WTC11 (cell line): ENCODE measurements at regions not wholly inside any gene's neighbourhood (a gene's known extent, or its start where the extent isn't known, plus 50 kb on each side); places are given as distances from the start of the nearest gene placed in this dataset.
A peak's percentile ranks its signal among the peaks of the same experiment; 100 is the strongest.

Experiments used
- ATAC-seq: fragments of 200-7000 bp; cut with Tn5 transposase; 2 replicates; pipeline ENCODE4 v1.10.0; 2021; ENCODE audit warnings: mild to moderate bottlenecking, moderate library complexity
- CTCF ChIA-PET: fragments of 300-600 bp; sonication (Branson Sonifier 250); formaldehyde crosslinking; loops from one replicate; lab custom pipeline; 2021; ENCODE audit warnings: antibody characterized with exemption; lab: Charles Lee
- POLR2A ChIA-PET: fragments of 350-600 bp; sonication (Branson Sonifier 250); formaldehyde crosslinking; loops from one replicate; lab custom pipeline; 2021; ENCODE audit warnings: antibody characterized with exemption; lab: Charles Lee
- DNase-seq: peaks from one replicate; pipeline ENCODE4 v3.0.0; 2021; ENCODE audit warnings: low spot score
- H3K27ac Mint-ChIP-seq: 2 replicates; pipeline ENCODE4 v1.8.0; 2021; ENCODE audit warnings: mixed read lengths
- H3K27me3 Mint-ChIP-seq: 2 replicates; pipeline ENCODE4 v1.8.0; 2021; ENCODE audit warnings: low read depth, mild to moderate bottlenecking, moderate library complexity, mixed read lengths
- H3K36me3 Mint-ChIP-seq: 2 replicates; pipeline ENCODE4 v1.8.0; 2021; ENCODE audit warnings: mixed read lengths
- H3K4me1 Mint-ChIP-seq: 2 replicates; pipeline ENCODE4 v1.8.0; 2022; ENCODE audit warnings: mixed read lengths
- H3K4me3 Mint-ChIP-seq: 2 replicates; pipeline ENCODE4 v1.8.0; 2021; ENCODE audit warnings: mild to moderate bottlenecking, moderate library complexity, mixed read lengths
- H3K9me3 Mint-ChIP-seq: 2 replicates; pipeline ENCODE4 v1.8.0; 2021; ENCODE audit warnings: mixed read lengths
- ARID4B ChIP-seq: sonication (generic); formaldehyde crosslinking; IDR thresholded peaks from 2 replicates; pipeline ENCODE4 v1.8.0; 2023; ENCODE audit warnings: missing genetic modification reagents, mild to moderate bottlenecking, borderline replicate concordance
- ATF1 ChIP-seq: sonication (generic); formaldehyde crosslinking; IDR thresholded peaks from 2 replicates; pipeline ENCODE4 v1.8.1; 2023; ENCODE audit warnings: mild to moderate bottlenecking, moderate library complexity, missing genetic modification reagents
- CBFB ChIP-seq: sonication (generic); formaldehyde crosslinking; IDR thresholded peaks from 2 replicates; pipeline ENCODE4 v1.8.1; 2022; ENCODE audit warnings: mild to moderate bottlenecking, low read depth, missing genetic modification reagents
- CTCF ChIP-seq: fragments of 200-600 bp; IDR thresholded peaks from 2 replicates; pipeline ENCODE4 v1.8.0; 2022; ENCODE audit warnings: antibody characterized with exemption
- E2F5 ChIP-seq: sonication (generic); formaldehyde crosslinking; IDR thresholded peaks from 2 replicates; pipeline ENCODE4 v1.8.1; 2022; ENCODE audit warnings: mild to moderate bottlenecking, moderate library complexity, missing genetic modification reagents
- EMX1 ChIP-seq: fragments of 250-450 bp; sonication (Bioruptor Pico); IDR thresholded peaks from 2 replicates; pipeline ENCODE4 v1.8.0; 2021; ENCODE audit warnings: mild to moderate bottlenecking
- ESRRA ChIP-seq: sonication (generic); formaldehyde crosslinking; IDR thresholded peaks from 2 replicates; pipeline ENCODE4 v1.8.1; 2022; ENCODE audit warnings: mild to moderate bottlenecking, missing genetic modification reagents, borderline replicate concordance
- GABPB1 ChIP-seq: sonication (generic); formaldehyde crosslinking; IDR thresholded peaks from 2 replicates; pipeline ENCODE4 v1.8.1; 2023; ENCODE audit warnings: mild to moderate bottlenecking, missing genetic modification reagents
- GTF2I ChIP-seq: fragments of 250-450 bp; sonication (Bioruptor Pico); conservative IDR thresholded peaks from 2 replicates; pipeline ENCODE4 v1.4.0; 2021; ENCODE audit warnings: mild to moderate bottlenecking
- IRF2 ChIP-seq: sonication (generic); formaldehyde crosslinking; IDR thresholded peaks from 2 replicates; pipeline ENCODE4 v1.8.0; 2022; ENCODE audit warnings: low read depth, missing genetic modification reagents, borderline replicate concordance
- KAT7 ChIP-seq: sonication (generic); formaldehyde crosslinking; IDR thresholded peaks from 2 replicates; pipeline ENCODE4 v1.8.1; 2023; ENCODE audit warnings: missing genetic modification reagents, mild to moderate bottlenecking, borderline replicate concordance
- MLX ChIP-seq: sonication (generic); formaldehyde crosslinking; IDR thresholded peaks from 2 replicates; pipeline ENCODE4 v1.8.1; 2023; ENCODE audit warnings: mild to moderate bottlenecking, missing genetic modification reagents, moderate library complexity
- MYBL2 ChIP-seq: sonication (generic); formaldehyde crosslinking; IDR thresholded peaks from 2 replicates; pipeline ENCODE4 v1.8.1; 2023; ENCODE audit warnings: mild to moderate bottlenecking, moderate library complexity, missing genetic modification reagents
- NFE2L1 ChIP-seq: sonication (generic); formaldehyde crosslinking; IDR thresholded peaks from 2 replicates; pipeline ENCODE4 v1.8.1; 2023; ENCODE audit warnings: missing genetic modification reagents
- NFYB ChIP-seq: sonication (generic); formaldehyde crosslinking; conservative IDR thresholded peaks from 2 replicates; pipeline ENCODE4 v1.8.0; 2022; ENCODE audit warnings: low read depth, missing genetic modification reagents
- RORB ChIP-seq: fragments of 250-450 bp; sonication (Bioruptor Pico); IDR thresholded peaks from 2 replicates; pipeline ENCODE4 v1.9.0; 2021; ENCODE audit warnings: mild to moderate bottlenecking
- SMAD4 ChIP-seq: sonication (generic); formaldehyde crosslinking; IDR thresholded peaks from 2 replicates; pipeline ENCODE4 v1.8.0; 2022; ENCODE audit warnings: mild to moderate bottlenecking, missing genetic modification reagents
- STAT6 ChIP-seq: sonication (generic); formaldehyde crosslinking; conservative IDR thresholded peaks from 2 replicates; pipeline ENCODE4 v1.8.1; 2023; ENCODE audit warnings: mild to moderate bottlenecking, low read depth, missing genetic modification reagents, moderate library complexity
- TCF7 ChIP-seq: sonication (generic); formaldehyde crosslinking; IDR thresholded peaks from 2 replicates; pipeline ENCODE4 v1.8.0; 2022; ENCODE audit warnings: mild to moderate bottlenecking, low read depth, missing genetic modification reagents, moderate library complexity
- ZBTB21 ChIP-seq: sonication (generic); formaldehyde crosslinking; IDR thresholded peaks from 2 replicates; pipeline ENCODE4 v1.8.1; 2023; ENCODE audit warnings: mild to moderate bottlenecking, missing genetic modification reagents, borderline replicate concordance
- ZNF416 ChIP-seq: fragments of 250-450 bp; sonication (Bioruptor Pico); IDR thresholded peaks from 2 replicates; pipeline ENCODE4 v1.9.0; 2021; ENCODE audit warnings: mild to moderate bottlenecking, inconsistent platforms
- ZNF423 ChIP-seq: fragments of 250-450 bp; sonication (Bioruptor Pico); IDR thresholded peaks from 2 replicates; pipeline ENCODE4 v2.1.2; 2022; ENCODE audit warnings: mild to moderate bottlenecking, moderate library complexity

- DNase-seq (no peak), ATAC-seq (no peak)
- no peaks in the 10 kb centered on the region for H3K27me3 Mint-ChIP-seq
- ChIA-PET POLR2A (no interaction called here), CTCF (no interaction called here)
- TF ChIP-seq ESRRA: no peak
- TF ChIP-seq SMAD4: no peak
- TF ChIP-seq CBFB: no peak
- TF ChIP-seq CTCF: peak; percentile 21; the same call in 1 of the 2 replicates
- peaks cover 3% of the 10 kb centered on the region; the same call in 1 of the 2 replicates for H3K36me3 Mint-ChIP-seq
- no peak overlapping the region for H3K4me3 Mint-ChIP-seq
- H3K4me1 Mint-ChIP-seq: peaks cover 8% of the 10 kb centered on the region
- peak overlapping the region; percentile 26; the same call in 1 of the 2 replicates for H3K27ac Mint-ChIP-seq
- peaks cover 13% of the 10 kb centered on the region for H3K9me3 Mint-ChIP-seq
Observed at GRCh38 chr16:51376080-51376479, 225.0 kb upstream of the SALL1 start.

- no peaks in the 10 kb centered on the region for H3K27me3 Mint-ChIP-seq
- DNase-seq: no peak
- peaks cover 13% of the 10 kb centered on the region for H3K9me3 Mint-ChIP-seq
- ChIA-PET POLR2A (no interaction called here), CTCF (no interaction called here)
- H3K27ac Mint-ChIP-seq: no peak overlapping the region
- ATAC-seq: no peak
- H3K36me3 Mint-ChIP-seq: peaks cover 3% of the 10 kb centered on the region; the same call in 1 of the 2 replicates
- H3K4me1 Mint-ChIP-seq: peaks cover 8% of the 10 kb centered on the region
- no peak for TF ChIP-seq EMX1 (CRISPR knock-in tag)
- no peak for TF ChIP-seq GTF2I (CRISPR knock-in tag)
- H3K4me3 Mint-ChIP-seq: no peak overlapping the region
Observed at GRCh38 chr16:51374790-51375189, 223.7 kb upstream of the SALL1 start.

GRCh38 chr16:51374346-51374745, 223.3 kb upstream of the SALL1 start:
- ATAC-seq (no peak), DNase-seq (no peak)
- POLR2A ChIA-PET: no interaction called here
- TF ChIP-seq KAT7 (CRISPR knock-in tag): no peak
- TF ChIP-seq ZBTB21: no peak
- no peak for TF ChIP-seq ESRRA
- TF ChIP-seq TCF7 (CRISPR knock-in tag): no peak
- no peak for TF ChIP-seq GABPB1 (CRISPR knock-in tag)
- no peak for TF ChIP-seq ATF1
- TF ChIP-seq ARID4B (CRISPR knock-in tag): no peak
- no peak for TF ChIP-seq E2F5 (CRISPR knock-in tag)
- TF ChIP-seq MLX (CRISPR knock-in tag): no peak
- TF ChIP-seq RORB (CRISPR knock-in tag): no peak
- TF ChIP-seq STAT6 (CRISPR knock-in tag): no peak
- no peak for TF ChIP-seq MYBL2 (CRISPR knock-in tag)
- TF ChIP-seq ZNF416 (CRISPR knock-in tag): no peak
- no peak for TF ChIP-seq IRF2 (CRISPR knock-in tag)
- no peak for TF ChIP-seq NFYB
- TF ChIP-seq NFE2L1 (CRISPR knock-in tag): no peak
- TF ChIP-seq ZNF423 (CRISPR knock-in tag): no peak
- CTCF ChIA-PET: no interaction called here
- no peak overlapping the region for H3K4me3 Mint-ChIP-seq
- no peaks in the 10 kb centered on the region for H3K27me3 Mint-ChIP-seq
- H3K9me3 Mint-ChIP-seq: peaks cover 13% of the 10 kb centered on the region
- no peak overlapping the region for H3K27ac Mint-ChIP-seq
- H3K36me3 Mint-ChIP-seq: peaks cover 3% of the 10 kb centered on the region; the same call in 1 of the 2 replicates
- H3K4me1 Mint-ChIP-seq: peaks cover 8% of the 10 kb centered on the region
